ENCODE measurements at regions not wholly inside any gene's neighbourhood (a gene's known extent, or its start where the extent isn't known, plus 50 kb on each side); places are given as distances from the start of the nearest gene placed in this dataset.

GRCh38 chr2:43171789-43172188 is 54.6 kb downstream of the ZFP36L2 start:
- no peak for DNase-seq

- DNase-seq: no peak
These were observed 55.9 kb downstream of the ZFP36L2 start for GRCh38 chr2:43170405-43171105.

DNA sequence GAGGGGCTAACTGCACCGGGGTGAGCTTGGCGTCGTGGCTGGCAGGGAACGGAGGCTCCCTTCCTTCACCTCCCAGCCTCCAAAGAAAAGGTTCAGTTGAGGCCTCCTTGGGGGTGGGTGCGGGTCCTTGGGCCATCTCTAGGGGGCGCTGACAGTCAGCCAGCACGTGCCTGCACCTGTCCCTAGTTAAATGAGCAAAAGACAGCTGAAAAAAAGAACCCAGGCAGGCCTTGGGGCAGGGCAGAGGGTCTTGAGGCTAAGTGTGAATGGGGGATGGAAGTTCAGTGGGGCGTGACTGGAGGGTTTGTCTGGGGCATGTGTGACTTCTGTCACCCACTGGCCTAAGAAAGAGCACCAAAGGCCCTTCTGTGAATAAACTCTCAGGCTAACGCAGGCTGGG is 56.4 kb downstream of the ZFP36L2 start:
- no peak for DNase-seq

GRCh38 chr2:43169099-43169945 is 57.1 kb downstream of the ZFP36L2 start:
- DNase-seq: no peak

- DNase-seq: no peak
These were observed 58.4 kb downstream of the ZFP36L2 start for GRCh38 chr2:43168016-43168369.

DNA sequence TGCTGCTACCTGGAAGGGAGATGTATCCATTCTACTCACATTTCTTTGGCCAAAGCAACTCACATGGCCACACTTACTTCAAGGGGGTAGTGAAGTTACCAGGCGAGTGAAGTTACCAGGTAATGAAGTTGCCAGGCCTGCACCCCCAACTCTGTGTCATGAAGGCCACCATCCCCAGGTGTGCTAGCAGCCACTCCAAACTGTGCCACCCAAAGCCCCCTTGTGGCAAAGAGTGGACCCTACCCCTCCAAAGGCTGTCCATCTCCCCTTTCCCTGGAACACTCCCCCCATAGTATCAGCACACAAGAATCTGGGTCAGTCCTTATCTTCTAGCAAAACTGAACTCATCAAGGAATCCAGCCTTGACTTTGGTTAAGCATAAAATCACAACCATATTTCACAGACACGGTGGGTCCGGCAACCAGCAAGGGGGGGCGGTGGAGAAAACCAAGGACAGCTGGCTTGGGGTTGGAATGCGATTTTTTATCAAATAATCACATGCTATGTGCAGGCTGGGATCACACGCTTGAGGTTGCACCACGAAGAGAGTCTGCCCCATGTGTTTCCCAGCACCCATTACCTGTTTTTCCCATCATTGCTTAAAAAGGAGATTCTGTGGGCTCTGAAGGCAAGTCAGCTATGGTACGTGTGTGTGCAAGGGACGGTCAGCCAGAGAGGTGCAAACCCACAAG is 60.9 kb downstream of the ZFP36L2 start:
- no peak for DNase-seq

DNA sequence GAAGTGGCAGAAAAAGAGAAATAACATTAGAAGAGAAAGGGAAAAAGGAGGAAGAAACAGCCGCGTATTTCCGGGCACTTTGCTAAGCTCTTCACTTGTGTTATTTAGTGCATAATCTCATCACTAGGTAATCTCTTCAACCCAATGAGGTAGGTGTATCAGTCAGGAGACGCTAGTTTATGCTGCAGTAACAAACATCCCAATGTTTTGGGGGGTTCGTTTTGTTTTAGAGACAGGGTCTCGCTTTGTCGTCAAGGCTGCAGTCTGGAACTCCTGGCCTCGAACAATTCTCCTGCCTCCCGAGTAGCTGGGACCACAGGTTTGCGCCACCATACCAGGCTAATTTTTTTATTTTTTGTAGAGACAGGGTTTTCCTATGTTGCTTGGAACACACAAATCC is 61.7 kb downstream of the ZFP36L2 start:
- DNase-seq: no peak

GRCh38 chr2:43163584-43164270 is 62.7 kb downstream of the ZFP36L2 start:
- no peak for DNase-seq

DNA sequence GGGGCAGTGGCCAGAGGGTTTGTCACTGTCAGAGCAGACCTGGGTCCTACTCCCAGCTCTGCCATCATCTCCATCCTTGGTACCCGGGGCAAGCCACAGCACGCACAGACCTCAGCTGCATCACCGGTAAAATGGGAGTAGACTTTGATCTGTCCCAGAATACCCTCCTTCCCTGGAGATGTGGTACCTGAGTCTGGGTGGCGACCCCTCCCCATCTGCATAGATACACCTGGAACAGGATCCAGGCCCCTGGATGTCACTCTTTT is 64.0 kb downstream of the ZFP36L2 start:
- no peak for DNase-seq

- DNase-seq: no peak
These were observed 64.5 kb downstream of the ZFP36L2 start for GRCh38 chr2:43161650-43162510.

DNA sequence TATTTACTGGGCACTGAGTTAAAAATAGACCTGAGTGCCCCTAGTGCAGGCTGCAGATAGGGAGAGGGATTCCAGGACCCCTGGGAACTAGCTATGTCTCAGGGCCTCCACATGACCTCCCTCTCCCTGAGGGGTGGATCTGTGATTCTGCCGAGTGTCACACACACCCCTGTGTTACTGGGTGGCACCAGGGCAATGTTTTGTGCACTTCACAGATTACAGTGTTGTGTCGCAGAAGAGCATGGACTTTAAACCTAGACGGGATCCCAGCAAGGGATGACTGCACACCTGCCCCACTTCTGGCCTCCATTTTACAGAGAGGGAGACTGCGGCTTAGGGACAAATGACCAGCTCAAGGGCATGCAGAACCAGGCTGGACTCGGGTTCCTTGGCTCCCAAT is 65.6 kb downstream of the ZFP36L2 start:
- DNase-seq: no peak

GRCh38 chr2:43159797-43160196 is 66.6 kb downstream of the ZFP36L2 start:
- DNase-seq: no peak

GRCh38 chr2:43158259-43158880 is 68.0 kb downstream of the ZFP36L2 start:
- DNase-seq: no peak

DNA sequence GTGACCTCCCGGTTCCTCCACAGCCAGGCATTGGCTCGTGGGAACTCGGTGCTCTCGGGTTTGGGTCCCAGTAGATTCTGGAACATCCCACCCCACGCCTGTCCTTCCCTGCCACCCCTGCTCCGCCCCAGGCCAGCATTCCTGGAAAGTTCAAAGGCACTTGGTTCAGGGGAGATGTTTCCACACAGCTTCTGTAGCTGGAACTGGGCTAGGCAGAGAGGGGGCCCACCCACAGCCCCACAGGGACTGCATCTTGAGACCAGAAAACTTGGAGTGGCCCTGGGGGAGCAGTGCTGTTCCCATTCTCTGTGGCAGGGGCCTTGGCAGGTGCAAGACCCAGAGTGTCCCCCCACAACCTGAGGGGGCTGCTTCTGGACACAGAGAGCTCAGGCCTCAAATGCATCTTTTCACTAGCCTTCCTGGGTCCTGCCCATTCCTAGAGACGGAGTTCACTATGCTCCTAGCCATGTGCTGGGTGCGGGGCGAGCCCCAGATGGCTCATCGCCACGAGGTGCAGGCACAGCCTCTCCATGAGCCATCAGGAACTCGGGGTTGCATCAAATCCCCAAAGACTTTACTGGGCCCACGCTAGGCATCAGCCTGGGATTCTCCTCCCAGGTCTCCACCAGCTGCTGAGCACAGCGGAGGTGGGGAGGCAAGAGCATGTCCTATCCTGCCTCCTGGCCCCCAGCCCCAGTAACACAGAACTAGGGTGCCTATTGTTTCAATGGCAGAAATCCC is 68.7 kb downstream of the ZFP36L2 start:
- no peak for DNase-seq

DNA sequence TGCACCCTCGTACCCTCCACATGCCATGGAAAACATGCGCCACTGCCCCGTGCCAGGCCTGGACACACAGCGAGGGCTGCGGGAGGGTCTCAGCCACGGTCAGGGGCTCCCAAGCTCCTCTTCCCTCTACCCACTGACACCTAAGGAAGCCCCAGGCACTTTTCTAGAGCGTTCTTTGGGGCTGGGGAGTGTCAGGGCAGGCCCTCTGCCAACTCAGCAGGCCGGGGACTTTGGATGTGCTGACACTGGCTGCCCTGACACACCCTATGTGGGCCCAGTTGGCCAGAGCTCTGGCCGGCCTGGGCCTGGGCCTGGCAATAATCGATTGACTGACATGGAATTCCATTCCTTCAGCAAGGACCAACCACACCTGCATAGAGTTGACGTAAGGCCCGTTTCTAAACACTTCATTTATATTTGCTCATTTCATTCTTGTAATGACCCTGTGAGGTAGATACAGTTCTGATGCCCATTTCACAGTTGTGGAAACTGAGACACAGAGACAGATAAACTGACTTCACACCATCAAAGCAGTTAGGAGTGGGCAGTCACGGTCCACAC is 70.5 kb downstream of the ZFP36L2 start:
- no peak for DNase-seq

GRCh38 chr2:43154685-43155084 is 71.7 kb downstream of the ZFP36L2 start:
- DNase-seq: no peak

DNA sequence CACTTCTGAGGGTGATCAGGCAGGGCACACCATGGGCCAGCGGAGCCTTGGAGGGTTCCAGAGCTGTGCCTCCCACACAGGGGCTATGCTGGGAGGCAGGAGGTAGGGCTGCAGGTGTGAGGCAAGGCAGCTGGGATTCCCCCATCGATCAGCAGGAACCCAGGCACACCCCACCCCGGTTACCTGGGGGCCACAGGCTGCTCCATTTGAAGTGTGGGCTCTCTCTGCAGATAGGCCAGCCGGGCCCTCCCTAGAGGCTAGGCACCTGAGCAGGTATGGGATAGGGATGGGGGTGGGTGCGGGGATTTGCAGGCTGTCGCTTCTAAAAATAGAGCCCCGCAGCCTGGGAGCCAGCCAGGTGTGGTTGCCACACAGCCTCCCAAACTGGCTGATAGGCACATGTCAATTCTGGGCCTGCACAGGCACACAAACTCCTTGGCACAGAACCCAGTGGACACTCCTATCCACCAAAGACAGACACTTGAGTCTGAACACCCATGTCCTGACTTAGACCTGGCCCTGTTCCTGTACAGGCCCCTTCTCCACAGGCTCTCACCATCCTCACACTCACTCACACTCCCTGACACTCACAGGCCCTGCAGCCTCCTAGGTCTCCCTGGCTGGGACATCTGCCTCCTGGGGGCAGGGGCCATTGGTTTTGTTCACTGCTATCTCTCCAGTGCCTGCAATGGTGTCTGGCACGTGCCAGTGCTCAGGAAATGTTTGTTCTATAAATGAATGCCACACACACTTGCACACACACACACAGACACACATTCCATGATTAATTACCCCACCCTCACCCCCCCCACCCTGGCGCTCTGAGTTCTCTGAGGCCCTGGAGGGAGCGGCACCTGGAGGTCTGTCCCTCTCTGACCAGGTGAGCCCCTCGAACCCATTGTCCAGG is 73.4 kb downstream of the ZFP36L2 start:
- no peak for DNase-seq

DNA sequence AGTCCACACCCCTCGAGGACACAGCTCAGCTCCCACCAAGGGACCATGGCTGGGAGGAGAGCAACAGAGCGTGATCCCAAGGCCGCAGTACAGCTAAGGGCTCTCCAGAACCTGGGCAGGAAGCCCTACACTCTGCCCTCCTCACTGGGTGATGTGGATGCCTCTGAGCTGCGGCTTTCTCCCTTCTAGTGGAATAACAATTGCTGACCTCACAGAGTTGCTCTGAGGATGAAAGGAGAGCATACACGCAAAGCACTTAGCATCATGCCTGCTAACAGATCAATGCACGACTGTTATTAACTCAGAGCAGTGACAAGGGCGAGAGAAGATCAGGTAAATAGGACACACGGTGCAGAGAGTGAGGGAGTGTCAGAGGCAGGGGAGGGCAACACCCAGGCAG is 74.2 kb downstream of the ZFP36L2 start:
- DNase-seq: no peak

GRCh38 chr2:43149482-43150107 is 76.8 kb downstream of the ZFP36L2 start:
- no peak for DNase-seq
